PFSK-1 (cell line): ENCODE measurements at regions not wholly inside any gene's neighbourhood (a gene's known extent, or its start where the extent isn't known, plus 50 kb on each side); places are given as distances from the start of the nearest gene placed in this dataset.

Experiments used
- FOXP2 ChIP-seq: optimal IDR thresholded peaks from 2 replicates; pipeline ENCODE3; 2011; ENCODE audit warnings: borderline replicate concordance, control low read depth, inconsistent platforms; ENCODE audit not compliant: insufficient read depth; ENCODE audit errors: extremely low read length, extremely low read depth
- POLR2AphosphoS5 ChIP-seq: IDR thresholded peaks from 2 replicates; pipeline ENCODE4 v1.6.1; 2012; ENCODE audit warnings: low read depth, mild to moderate bottlenecking, control low read depth, low read length, moderate library complexity
- SIN3A ChIP-seq: IDR thresholded peaks from 2 replicates; pipeline ENCODE4 v1.6.1; 2012; ENCODE audit warnings: mild to moderate bottlenecking, low read length, moderate library complexity, borderline replicate concordance; ENCODE audit not compliant: insufficient read depth
- TAF1 ChIP-seq: IDR thresholded peaks from 2 replicates; pipeline ENCODE4 v1.6.1; 2012; ENCODE audit warnings: low read length, control low read depth, borderline replicate concordance; ENCODE audit not compliant: insufficient read depth
- TF ChIP-seq, protein P1 (sequence below), 2 experiments: IDR thresholded peaks; 2 replicates each; pipeline versions ENCODE4 v1.6.1 to v1.8.0; 2011 to 2012; ENCODE audit warnings: low read depth in 2 of 2, low read length in 2 of 2, control low read depth in 1 of 2, inconsistent platforms in 1 of 2, mild to moderate bottlenecking in 1 of 2, moderate library complexity in 1 of 2; ENCODE audit not compliant: insufficient read depth in 1 of 2

DNA sequence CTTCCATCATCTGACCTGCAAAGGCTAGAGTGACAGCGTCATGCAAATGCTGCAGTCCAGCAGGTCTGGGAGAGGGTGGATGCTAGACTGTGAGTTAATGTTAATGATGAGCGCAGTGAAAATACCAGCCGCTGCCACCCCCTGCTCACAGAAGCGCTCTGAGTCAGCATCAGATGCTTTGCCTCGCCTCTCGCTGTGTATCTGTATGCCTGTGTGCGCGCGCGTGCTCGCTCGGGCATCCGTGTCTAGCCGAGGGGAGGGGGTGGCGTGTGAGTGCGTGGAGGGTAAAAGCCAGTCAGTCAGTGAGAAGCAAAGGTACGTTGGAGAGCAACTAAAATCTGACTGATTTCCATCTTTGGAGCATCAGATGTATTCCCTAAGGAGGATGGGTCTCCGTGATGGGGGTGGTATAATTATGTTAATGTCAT is 858.7 kb downstream of the USP25 start:
- TF ChIP-seq SIN3A (peak; percentile 42; the same call in 1 of the 2 replicates), TAF1 (no peak), POLR2AphosphoS5 (0 out of 2 replicates have a peak, but pooled peaks have one; percentile 45), FOXP2 (peak; percentile 86)
- TF ChIP-seq, protein P1, sequence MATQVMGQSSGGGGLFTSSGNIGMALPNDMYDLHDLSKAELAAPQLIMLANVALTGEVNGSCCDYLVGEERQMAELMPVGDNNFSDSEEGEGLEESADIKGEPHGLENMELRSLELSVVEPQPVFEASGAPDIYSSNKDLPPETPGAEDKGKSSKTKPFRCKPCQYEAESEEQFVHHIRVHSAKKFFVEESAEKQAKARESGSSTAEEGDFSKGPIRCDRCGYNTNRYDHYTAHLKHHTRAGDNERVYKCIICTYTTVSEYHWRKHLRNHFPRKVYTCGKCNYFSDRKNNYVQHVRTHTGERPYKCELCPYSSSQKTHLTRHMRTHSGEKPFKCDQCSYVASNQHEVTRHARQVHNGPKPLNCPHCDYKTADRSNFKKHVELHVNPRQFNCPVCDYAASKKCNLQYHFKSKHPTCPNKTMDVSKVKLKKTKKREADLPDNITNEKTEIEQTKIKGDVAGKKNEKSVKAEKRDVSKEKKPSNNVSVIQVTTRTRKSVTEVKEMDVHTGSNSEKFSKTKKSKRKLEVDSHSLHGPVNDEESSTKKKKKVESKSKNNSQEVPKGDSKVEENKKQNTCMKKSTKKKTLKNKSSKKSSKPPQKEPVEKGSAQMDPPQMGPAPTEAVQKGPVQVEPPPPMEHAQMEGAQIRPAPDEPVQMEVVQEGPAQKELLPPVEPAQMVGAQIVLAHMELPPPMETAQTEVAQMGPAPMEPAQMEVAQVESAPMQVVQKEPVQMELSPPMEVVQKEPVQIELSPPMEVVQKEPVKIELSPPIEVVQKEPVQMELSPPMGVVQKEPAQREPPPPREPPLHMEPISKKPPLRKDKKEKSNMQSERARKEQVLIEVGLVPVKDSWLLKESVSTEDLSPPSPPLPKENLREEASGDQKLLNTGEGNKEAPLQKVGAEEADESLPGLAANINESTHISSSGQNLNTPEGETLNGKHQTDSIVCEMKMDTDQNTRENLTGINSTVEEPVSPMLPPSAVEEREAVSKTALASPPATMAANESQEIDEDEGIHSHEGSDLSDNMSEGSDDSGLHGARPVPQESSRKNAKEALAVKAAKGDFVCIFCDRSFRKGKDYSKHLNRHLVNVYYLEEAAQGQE (IDR thresholded peaks at IDR 0.05; ENCODE audit: insufficient read depth in 1 of 2, low read depth in 2 of 2, low read length in 2 of 2) = no peak

DNA sequence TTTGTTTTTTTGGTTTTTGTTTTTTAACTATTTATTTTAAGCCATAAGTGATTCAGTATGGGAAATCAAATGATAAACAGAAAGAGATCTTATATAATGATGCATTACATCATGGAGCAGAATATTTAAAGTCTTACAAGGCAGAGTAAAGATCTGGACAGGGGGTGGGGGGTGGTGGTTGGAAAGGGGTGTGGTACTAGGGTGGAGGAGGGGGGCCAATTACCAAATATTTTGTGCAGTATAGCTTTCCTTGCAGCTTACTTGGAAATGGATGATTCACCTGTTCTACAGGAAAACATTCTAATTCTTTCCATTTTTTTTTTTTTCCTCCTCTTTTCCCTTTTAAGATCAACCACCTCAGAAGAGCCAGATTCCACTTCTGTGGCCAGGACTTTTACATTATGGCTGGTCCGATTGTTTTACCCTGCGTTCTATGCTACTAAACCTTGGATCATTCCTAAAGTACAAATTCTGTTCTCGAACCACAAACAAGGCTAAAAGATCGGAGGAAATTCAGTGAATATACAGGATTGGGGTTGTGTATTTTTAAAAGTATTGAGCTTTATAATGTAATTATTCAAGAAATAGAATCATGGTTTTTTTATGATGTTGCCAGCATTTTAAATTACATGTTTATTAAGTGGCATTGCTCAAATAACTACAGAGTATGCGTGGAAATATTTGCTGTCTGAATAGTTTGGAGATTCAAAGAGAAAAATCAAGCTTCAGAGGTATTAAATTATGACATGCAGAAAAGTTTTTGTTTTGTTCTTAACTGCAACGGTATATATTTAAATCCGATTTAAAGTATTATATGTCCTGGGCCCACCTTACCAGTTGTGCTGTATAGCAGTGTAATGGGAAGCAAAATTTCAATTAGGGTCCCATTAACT is 859.5 kb downstream of the USP25 start:
- no peak for TF ChIP-seq FOXP2
- TF ChIP-seq, protein P1 (IDR thresholded peaks at IDR 0.05; ENCODE audit: insufficient read depth in 1 of 2, low read depth in 2 of 2, low read length in 2 of 2) = no peak

DNA sequence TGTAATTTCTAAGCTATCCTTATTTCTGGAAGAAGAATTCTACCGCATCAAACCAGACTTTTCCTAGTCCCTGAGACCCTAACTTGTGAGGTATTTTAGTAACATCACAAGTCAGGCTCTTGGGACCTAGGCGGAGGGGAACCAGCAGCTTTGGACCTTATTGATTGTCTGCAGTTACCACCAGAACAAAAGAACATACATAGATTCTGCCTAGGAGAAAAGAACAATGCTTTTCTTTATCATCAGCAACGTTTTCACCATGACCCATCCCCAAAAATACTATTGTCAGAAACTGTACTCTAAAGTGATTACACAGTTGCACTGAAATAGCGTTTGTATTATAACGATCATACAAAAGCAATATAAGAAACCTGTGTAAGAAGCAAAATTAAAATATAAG is 860.4 kb downstream of the USP25 start:
- TF ChIP-seq, protein P1 (IDR thresholded peaks at IDR 0.05; ENCODE audit: insufficient read depth in 1 of 2, low read depth in 2 of 2, low read length in 2 of 2) = no peak
- TF ChIP-seq POLR2AphosphoS5 = no peak
- TF ChIP-seq SIN3A = no peak
- TF ChIP-seq FOXP2 = no peak
- TF ChIP-seq TAF1 = no peak

DNA sequence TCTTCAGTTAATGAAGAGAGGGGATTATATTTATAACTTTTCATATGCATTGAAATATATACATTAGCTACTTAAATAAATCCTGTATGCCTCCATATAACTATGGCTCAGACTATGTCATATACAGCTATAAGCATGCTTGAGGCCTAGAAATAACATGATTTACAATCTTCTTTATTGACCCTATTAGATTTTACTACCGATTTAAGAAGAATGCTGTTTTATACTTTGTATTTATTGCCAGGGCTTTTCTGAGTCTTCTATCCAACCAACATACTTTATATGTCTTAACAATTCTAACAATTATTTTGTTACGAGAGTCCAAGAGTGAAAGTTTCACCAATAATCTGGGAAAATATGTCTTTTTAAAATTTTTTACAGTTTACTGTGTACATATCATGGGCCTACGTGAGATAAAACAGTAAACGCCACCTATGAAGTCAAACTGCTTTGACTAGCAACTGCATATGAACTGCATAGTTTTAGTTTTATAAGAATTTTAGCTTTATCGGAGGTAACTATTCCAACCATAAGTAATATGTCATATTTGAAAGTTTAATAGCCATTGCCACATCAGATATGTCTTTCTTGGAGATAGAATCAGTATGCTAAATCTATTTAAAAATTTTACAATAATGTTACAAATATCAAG is 861.0 kb downstream of the USP25 start:
- TF ChIP-seq SIN3A (no peak), POLR2AphosphoS5 (no peak), FOXP2 (no peak), TAF1 (no peak)
- TF ChIP-seq, protein P1 (IDR thresholded peaks at IDR 0.05; ENCODE audit: insufficient read depth in 1 of 2, low read depth in 2 of 2, low read length in 2 of 2) = no peak
